ENCODE measurements at regions not wholly inside any gene's neighbourhood (a gene's known extent, or its start where the extent isn't known, plus 50 kb on each side); places are given as distances from the start of the nearest gene placed in this dataset.

DNA sequence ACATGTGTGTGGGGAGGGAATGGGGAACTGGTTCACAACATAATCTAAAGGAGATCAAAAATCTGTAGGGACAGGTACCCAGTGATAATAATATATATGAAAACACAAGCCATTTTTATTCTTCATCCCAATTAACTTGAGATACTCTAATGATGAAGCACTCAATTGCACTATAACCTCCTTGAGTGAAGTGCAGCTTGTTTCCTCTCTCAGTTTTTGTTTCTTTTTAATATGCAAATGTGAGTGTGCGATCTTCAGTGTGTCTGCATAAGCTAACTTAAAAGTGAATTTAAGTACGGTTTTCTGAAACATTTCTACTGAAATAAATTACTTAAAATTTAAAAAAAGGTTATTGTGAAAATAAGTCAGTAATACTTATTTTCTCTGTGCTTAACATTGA is 623.5 kb downstream of the CDH11 start:
- no peak overlapping the region for H3K27ac ChIP-seq
- no peaks in the 10 kb centered on the region for H3K4me1 ChIP-seq
- no peak for TF ChIP-seq POLR2A (IDR thresholded peaks at IDR 0.05)
- H3K4me3 ChIP-seq: no peak overlapping the region
- WGBS, 2 donors: 92 to 93% methylated on average over 2 of the region's 2 CpGs
- no peaks in the 10 kb centered on the region for H3K36me3 ChIP-seq (ENCODE audit: low read depth, missing control alignments)
- DNase-seq: no peak
- no peaks in the 10 kb centered on the region for H3K9me3 ChIP-seq
- no peaks in the 10 kb centered on the region for H3K27me3 ChIP-seq
- intact Hi-C loops (cut with DNase I; ENCODE audit: low total_unique reads): no loop called here

DNA sequence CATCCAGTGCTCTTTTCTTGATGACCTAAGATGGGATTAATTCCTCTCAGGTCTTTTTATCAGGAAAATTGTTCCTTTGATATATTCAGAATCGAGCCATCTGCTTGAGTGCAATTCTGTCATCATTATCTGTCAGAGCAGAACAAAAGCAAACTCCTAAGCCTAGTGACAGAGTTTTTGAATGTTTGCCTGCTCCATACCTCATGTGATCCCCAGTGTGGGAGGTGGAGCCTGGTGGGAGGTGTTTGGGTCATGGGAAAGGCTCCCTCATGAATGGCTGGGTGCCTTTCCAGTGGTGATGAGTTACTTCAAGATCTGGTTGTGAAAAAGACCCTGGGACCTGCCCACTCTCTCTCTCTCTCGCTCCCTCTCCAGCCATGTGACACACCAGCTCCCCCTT is 628.2 kb downstream of the CDH11 start:
- H3K27me3 ChIP-seq: no peaks in the 10 kb centered on the region
- H3K36me3 ChIP-seq (ENCODE audit: low read depth, missing control alignments): no peaks in the 10 kb centered on the region
- WGBS, 2 donors: 43 to 91% methylated on average over 2 of the region's 2 CpGs
- no peak for DNase-seq
- no peak overlapping the region for H3K27ac ChIP-seq
- H3K4me3 ChIP-seq: no peak overlapping the region
- TF ChIP-seq, protein P1, sequence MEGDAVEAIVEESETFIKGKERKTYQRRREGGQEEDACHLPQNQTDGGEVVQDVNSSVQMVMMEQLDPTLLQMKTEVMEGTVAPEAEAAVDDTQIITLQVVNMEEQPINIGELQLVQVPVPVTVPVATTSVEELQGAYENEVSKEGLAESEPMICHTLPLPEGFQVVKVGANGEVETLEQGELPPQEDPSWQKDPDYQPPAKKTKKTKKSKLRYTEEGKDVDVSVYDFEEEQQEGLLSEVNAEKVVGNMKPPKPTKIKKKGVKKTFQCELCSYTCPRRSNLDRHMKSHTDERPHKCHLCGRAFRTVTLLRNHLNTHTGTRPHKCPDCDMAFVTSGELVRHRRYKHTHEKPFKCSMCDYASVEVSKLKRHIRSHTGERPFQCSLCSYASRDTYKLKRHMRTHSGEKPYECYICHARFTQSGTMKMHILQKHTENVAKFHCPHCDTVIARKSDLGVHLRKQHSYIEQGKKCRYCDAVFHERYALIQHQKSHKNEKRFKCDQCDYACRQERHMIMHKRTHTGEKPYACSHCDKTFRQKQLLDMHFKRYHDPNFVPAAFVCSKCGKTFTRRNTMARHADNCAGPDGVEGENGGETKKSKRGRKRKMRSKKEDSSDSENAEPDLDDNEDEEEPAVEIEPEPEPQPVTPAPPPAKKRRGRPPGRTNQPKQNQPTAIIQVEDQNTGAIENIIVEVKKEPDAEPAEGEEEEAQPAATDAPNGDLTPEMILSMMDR (IDR thresholded peaks at IDR 0.05): no peak
- no peak for TF ChIP-seq POLR2A (IDR thresholded peaks at IDR 0.05)
- no peaks in the 10 kb centered on the region for H3K4me1 ChIP-seq
- no peaks in the 10 kb centered on the region for H3K9me3 ChIP-seq
- intact Hi-C loops (cut with DNase I; ENCODE audit: low total_unique reads): no loop called here

DNA sequence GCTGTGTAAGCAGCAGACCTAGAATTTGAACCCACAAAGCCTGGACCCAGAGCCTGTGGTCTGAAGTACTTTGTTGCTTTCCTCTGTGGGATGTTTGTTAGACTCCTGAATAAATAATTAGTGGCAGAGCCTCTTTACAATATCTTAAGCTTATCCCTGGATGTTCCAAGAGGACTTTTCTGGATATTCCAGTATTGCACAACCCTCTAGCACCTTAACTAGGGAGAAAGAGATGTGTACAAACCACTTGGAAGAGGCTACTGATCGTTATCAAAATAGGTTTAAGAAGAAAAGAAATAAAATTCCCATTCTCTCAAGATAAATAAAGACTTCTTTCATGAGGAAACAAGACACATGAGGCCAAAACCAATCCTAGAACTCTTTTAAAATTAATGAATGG is 632.4 kb downstream of the CDH11 start:
- intact Hi-C loops (cut with DNase I; ENCODE audit: low total_unique reads): no loop called here
- 82 to 88% methylated on average over 1 of the region's 1 CpG for WGBS, 2 donors

DNA sequence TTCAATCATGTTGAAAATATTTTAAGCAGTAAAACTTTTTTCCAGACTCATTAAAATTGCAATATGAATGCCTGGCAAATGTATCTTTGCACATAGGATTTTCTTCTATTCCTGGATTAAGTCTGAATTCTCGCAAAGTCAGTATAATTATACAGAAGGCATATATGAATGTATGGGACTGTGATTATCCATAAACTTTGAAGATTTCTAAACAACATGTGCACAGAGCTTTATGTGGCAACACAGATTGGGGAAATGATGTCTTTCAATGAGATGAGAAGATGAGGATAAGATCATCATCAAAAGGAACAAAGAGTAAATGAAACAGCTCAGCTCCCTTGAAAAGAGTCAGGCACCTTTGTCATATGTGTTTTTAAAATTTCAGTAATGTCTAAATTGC is 635.3 kb downstream of the CDH11 start:
- intact Hi-C loops (cut with DNase I; ENCODE audit: low total_unique reads): no loop called here
- TF ChIP-seq POLR2A (IDR thresholded peaks at IDR 0.05): no peak
- TF ChIP-seq, protein P1 (IDR thresholded peaks at IDR 0.05): no peak
- no peak overlapping the region for H3K27ac ChIP-seq
- no peaks in the 10 kb centered on the region for H3K27me3 ChIP-seq
- DNase-seq: no peak
- no peaks in the 10 kb centered on the region for H3K4me1 ChIP-seq
- H3K9me3 ChIP-seq: no peaks in the 10 kb centered on the region
- 92 to 95% methylated on average over 1 of the region's 1 CpG for WGBS, 2 donors
- no peaks in the 10 kb centered on the region for H3K36me3 ChIP-seq (ENCODE audit: low read depth, missing control alignments)
- H3K4me3 ChIP-seq: no peak overlapping the region

More for the DNA sequence above, 632.4 kb downstream of the CDH11 start:
- DNase-seq: no peak
- no peak for TF ChIP-seq POLR2A (IDR thresholded peaks at IDR 0.05)
- TF ChIP-seq, protein P1 (IDR thresholded peaks at IDR 0.05): no peak
- H3K4me1 ChIP-seq: no peaks in the 10 kb centered on the region
- H3K4me3 ChIP-seq: no peak overlapping the region
- H3K9me3 ChIP-seq: no peaks in the 10 kb centered on the region
- no peak overlapping the region for H3K27ac ChIP-seq
- no peaks in the 10 kb centered on the region for H3K36me3 ChIP-seq (ENCODE audit: low read depth, missing control alignments)
- H3K27me3 ChIP-seq: no peaks in the 10 kb centered on the region

DNA sequence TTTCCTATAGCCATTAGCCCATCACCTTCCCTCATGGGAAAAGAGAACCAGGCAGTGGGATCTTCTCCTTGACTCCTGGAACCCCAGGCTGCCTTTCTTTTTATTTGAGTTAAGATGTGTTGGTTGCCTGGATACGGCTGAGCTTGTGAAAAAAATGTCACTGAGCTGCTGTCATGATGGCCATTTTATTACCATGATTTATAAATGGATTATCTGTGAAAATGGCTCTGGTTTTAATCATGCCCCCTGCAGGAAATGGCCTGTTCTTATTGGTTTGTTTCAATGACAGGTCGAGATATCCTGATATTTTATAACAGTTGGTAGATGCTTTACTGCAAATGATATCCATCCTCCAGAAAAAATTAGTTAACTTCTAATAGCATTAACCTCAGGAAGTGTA is 640.4 kb downstream of the CDH11 start:
- intact Hi-C loops (cut with DNase I; ENCODE audit: low total_unique reads): no loop called here
- H3K36me3 ChIP-seq (ENCODE audit: low read depth, missing control alignments): no peaks in the 10 kb centered on the region
- H3K4me3 ChIP-seq: no peak overlapping the region
- WGBS, 2 donors: 71 to 85% methylated on average over 2 of the region's 2 CpGs
- TF ChIP-seq, protein P1 (IDR thresholded peaks at IDR 0.05): no peak
- no peak for TF ChIP-seq POLR2A (IDR thresholded peaks at IDR 0.05)
- H3K27me3 ChIP-seq: no peaks in the 10 kb centered on the region
- no peak for DNase-seq
- H3K4me1 ChIP-seq: no peaks in the 10 kb centered on the region
- no peak overlapping the region for H3K27ac ChIP-seq
- no peaks in the 10 kb centered on the region for H3K9me3 ChIP-seq

Measured in testis (tissue), 2 donors.